Left forelimb (tissue), 1 donor: ENCODE measurements at regions not wholly inside any gene's neighbourhood (a gene's known extent, or its start where the extent isn't known, plus 50 kb on each side); places are given as distances from the start of the nearest gene placed in this dataset.

Experiments
- DNase-seq: peaks from one replicate; pipeline ENCODE4 v3.0.0-alpha.2; 2018; ENCODE audit warnings: low spot score

GRCh38 chr14:64639340-64639821 lies 64.8 kb upstream of the PLEKHG3 start:
- DNase-seq: peak; percentile 20

GRCh38 chr14:64640839-64641238 lies 63.4 kb upstream of the PLEKHG3 start:
- no peak for DNase-seq

GRCh38 chr14:64641760-64642159 lies 62.5 kb upstream of the PLEKHG3 start:
- no peak for DNase-seq

GRCh38 chr14:64643709-64644108 lies 60.5 kb upstream of the PLEKHG3 start:
- DNase-seq: no peak

GRCh38 chr14:64644629-64645028 lies 59.6 kb upstream of the PLEKHG3 start:
- DNase-seq: no peak

- no peak for DNase-seq
These were observed 58.9 kb upstream of the PLEKHG3 start for GRCh38 chr14:64645220-64645892.

GRCh38 chr14:64646103-64646502 lies 58.1 kb upstream of the PLEKHG3 start:
- no peak for DNase-seq

- DNase-seq: no peak
These were observed 54.7 kb upstream of the PLEKHG3 start for GRCh38 chr14:64649383-64649998.

GRCh38 chr14:64653900-64654245 lies 50.4 kb upstream of the PLEKHG3 start:
- DNase-seq: no peak

- no peak for DNase-seq
These were observed 49.9 kb upstream of the PLEKHG3 start for GRCh38 chr14:64654246-64654900.
